HUDEP-2 (cell line): ENCODE measurements at regions not wholly inside any gene's neighbourhood (a gene's known extent, or its start where the extent isn't known, plus 50 kb on each side); places are given as distances from the start of the nearest gene placed in this dataset.

Source experiments
- DNase-seq, 76 experiments: peaks; one replicate each; lab custom pipeline; 2025; ENCODE audit not compliant: unreplicated experiment in 76 of 76; lab: John Stamatoyannopoulos, UW

DNA sequence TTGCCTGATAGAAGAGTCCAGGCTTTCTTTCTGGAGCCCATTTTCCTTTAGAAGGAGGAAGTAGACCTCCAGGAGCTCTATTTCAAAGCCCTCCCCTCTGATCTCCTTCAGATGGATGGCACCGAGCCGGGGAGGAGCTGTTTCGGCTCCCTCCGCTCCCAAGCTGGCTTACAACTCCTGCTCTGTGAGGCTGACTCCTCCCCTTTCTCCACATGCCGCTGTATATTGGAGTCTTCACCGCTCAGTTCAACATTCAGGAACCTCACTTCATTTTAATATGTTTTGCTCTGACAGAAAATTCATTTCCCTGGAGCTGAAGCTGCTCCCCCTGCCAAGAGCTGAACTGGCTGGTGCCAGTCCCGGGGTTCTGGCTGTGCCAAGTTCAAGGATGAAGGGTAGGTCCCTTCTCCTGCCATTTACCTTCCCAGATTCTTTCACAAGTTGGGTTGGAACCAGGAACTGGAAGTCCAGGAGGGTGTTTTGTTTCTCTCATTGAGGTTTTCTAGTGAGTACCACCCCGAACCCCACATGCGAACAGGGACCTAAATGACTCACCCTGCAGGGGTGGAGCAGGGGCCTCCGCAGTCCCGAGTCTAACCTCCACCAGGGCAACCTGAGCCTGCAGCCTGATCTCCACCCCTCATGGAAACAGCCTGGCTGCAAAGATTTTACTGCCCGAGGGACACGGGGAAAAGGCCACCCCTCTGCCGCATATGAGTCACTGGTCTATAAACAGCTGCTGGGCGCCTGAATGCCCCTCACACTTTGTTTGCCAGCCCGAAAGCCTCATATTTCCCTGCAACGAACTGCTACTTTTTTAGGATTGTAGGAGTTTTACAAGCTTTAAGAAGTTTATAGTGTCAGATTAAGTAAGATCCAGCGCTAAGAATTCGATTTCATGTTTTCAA is 68.6 kb upstream of the FOXA2 start:
- no peak for DNase-seq

DNA sequence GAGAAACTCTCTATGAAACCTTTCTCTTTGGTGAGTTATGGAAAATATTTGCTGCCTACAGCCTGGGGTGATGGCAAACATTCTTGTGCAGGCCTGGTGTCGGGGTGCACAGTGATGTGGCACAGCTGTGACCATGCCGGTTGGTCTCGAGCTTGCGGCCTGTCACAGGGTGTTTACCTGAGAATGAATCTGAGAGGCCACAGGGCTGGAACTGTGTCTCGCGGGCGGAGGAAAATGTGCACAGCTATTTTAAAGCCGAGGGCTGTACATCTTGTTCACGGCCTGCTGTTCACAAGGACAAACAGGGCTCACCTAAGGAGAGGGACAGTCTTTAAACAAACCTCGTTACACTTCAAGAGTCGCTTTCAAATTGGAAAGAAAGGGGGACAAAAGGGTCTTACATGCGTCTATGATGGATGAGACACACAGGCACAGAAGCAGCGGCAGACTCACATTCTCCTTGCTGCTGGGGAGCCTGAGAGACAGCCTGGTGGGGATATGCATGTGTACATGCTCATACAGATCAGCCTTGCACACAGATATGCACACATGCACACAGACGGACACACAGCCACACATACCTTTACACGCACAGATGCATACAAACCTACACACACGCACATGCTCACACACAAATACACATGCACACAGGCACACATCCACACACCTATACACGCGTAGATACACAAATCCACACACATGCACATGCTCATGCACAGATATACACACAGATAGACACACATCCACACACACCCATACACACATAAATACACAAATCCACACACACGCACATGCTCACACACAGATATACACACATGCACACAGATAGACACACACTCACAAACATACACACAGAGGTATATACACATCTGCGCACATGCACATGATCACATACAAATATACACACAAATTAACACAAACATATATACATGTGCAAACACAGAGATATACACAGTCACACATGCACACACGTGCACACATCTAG is 69.6 kb upstream of the FOXA2 start:
- DNase-seq = no peak

DNA sequence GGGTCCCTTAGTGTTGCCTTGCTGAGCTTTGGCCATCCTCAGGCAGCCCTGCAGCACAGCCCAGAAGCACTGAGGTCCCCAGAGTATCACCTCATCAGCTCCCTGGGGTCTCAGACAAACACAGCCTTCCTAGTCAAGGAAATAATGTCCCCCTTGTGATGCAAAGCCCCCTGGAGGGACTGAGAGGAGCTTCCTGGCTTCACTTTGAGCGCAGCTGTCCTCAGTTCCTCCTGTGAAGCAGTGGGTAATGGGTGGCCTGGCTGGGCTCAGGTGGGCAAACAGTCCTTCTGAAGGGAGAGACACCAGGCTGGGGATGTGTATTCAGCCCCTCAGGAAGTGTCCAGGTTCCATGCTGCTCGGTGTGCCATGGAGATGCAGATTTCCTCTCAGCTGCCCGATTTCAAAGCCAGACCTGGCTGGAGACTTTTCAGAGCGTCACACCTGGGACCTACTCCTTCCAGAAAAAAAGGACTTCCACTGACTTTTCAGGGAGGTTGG is 79.2 kb upstream of the FOXA2 start:
- no peak for DNase-seq

DNA sequence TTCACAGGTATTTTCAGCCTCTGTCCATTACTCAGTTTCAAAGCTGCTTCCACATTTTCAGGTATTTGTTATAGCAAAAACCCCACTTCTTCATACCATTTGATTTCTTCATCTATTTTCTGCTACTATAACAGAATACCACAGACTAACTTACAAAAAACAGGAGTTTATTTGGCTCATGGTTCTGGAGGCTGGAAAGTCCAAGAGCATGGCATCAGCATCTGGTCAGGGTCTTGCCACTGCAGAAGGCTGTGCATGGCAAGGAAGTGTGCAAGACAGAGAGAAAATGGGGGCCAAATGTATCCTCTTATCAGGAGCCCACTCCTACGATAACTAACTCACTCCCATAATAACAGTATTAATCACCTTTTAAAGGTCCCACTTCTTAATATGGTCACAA is 82.8 kb upstream of the FOXA2 start:
- no peak for DNase-seq

DNA sequence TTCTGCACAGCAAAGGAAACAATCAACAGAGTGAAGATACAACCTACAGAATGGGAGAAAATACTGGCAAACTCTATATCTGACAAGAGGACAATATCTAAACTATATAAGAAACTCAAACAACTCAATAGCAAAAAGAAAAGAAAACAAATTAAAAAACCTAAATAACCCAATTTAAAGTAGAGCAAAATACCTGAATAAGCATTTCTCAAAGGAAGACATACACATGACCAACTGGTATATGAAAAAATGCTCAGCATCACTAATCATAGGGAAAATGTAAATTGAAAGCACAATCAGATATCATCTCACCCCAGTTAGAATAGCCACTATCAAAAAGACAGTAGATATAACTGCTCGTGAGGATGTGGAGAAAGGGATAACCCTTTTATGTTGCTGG is 87.8 kb upstream of the FOXA2 start:
- DNase-seq = no peak

DNA sequence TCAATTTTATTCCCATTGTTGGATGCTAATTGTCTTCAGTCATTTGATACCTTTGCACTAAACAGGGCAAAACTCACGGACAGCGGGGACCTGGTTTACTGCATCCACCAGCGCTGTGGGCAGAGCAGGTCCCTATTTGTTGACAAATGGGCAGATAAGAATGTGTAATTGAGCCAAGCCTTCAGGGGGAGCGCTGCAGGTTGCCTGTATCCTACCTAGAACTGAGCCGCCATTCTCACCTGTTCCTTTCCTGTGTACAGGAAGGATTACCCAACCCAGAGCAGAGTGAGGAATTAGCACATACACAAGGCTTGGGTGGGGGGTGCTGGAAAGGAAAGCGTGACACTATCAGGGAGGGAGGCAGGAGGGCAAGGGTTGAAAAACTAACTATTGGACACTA is 89.1 kb upstream of the FOXA2 start:
- no peak for DNase-seq

DNA sequence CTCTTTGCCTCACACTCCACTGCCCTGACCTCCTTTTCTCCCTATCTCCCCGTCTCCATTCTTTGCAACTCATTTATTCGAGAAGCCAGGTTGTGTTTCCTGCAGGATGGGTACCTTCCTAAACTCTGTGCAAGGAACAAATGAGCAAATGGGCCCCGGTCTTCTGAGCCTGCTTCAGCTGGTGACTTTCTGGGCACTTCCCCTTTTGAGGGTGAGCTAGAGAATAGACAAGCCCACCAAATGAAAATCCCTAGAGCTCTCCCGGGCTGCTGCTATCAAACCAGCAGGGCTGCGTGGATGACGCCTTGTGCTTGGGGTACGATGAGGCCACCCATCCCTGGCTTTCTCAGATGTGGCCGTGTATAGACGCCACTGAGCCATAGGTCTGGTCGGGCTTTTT is 91.0 kb upstream of the FOXA2 start:
- no peak for DNase-seq

DNA sequence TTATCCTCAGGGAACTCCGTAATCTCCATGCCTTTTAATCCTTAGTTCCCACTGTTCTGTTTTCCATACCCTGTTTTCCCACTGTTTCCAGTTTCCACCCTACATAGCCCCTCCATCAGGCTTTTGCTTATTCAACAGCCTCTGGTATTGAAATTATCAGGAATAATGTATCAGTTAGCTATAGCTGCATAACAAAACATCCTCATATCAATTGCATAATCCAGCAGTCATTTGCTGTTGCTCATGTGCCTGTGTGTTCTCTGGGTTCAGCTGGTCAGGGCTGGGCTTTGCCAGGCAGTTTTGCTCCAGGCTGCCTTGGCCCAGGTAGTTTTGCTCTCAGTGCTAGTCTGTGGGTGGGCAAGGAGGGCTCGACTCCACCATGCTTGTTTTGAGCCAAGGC is 94.3 kb upstream of the FOXA2 start:
- no peak for DNase-seq

DNA sequence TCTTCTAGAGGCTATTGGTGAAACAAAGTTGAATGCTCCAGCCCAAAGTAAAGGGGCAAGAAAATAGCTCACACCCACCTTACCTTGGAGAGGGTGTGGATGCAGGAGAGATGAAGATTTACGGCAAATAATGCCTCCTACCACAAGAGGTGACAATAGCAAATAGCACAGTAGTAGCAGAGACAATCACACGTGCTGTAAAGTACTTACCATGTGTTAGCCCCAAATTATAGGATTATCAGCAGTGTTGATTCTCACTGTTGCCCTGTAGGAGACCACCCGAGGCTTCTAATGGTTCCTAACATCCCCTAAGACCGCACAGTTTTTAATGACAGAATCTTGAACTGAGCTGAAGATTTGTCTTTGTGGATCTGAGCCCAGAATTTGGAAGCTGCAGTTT is 94.8 kb upstream of the FOXA2 start:
- no peak for DNase-seq

DNA sequence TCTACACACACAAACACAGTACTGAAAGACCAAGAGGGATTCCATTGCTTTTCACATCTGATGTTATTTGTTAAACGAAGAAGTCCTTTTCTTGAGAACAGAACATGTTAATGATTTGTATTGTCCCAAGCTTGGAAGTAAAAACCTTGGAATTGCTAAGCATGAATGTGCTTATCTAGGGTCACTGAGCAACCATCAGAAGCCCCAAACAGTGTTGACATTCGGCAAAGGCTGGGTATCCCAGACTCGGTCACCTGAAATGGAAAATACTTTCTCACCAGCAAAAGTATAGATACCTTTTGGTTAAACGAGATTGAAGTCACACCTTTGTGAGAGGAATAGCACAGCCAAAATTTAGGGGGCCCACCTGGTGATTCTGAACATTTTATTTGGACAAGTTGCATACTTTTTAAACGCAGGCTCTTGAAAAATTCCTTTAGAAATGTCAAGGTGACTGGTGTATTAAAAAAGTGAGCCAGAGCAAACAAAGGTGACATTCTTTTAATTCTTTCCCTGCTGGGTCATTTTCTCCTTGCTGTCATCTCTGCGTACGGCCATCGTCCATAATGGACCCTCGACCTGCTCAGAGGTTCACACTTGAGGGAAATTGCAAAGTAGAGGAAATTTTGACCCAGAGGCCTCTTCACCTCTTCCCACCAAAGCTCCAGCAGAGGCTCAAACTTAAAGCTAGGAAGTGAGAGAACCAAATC is 95.8 kb upstream of the FOXA2 start:
- DNase-seq = no peak

DNA sequence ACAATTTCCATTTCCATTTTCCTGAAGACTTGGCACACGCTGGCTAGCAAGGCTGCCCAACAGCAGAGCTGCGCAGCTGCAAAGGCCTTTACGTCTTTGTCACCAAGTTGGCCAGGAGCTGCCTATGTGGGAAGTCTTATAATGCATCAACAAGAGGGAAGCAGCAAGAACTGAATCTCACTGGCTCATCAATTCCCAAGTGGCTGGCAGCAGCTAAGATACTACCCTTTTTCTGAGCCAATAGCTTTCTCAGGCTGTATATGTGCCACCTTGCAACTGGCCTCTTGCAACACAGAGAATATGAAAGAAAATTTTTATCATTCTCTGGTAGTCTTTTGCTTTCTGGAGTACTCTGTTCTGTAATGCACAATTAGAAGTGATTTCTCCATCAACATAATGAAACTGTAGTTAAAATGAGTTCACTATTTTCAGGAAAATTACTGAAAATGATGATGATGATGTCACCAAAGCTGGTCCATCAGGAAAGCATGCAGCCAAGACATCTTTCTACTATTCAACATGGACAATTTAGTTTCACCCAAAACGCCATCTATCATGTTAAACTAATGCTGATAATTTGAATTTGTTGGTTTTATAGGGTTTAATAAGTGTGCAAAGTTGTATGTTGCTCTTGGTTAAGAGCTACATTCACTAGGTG is 97.3 kb upstream of the FOXA2 start:
- no peak for DNase-seq

DNA sequence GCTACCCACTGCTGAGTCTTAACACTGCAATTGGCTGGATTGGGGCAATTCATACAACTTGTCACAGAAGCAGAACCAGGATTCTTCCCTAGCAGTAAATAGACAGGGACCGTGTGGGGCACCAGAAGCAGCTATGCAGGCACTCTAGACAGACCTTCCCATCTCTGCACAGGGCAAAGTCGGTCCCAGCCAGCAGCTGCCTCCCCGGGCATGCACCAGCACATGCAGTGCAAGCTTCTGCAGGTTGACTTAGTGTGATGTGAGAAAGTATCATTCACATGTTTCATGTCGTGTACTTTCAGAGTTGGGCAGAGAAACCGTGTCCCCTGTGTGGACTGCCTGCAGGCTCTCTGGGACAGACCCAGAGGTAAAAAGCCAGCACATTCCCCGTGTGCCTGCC is 98.0 kb upstream of the FOXA2 start:
- no peak for DNase-seq

DNA sequence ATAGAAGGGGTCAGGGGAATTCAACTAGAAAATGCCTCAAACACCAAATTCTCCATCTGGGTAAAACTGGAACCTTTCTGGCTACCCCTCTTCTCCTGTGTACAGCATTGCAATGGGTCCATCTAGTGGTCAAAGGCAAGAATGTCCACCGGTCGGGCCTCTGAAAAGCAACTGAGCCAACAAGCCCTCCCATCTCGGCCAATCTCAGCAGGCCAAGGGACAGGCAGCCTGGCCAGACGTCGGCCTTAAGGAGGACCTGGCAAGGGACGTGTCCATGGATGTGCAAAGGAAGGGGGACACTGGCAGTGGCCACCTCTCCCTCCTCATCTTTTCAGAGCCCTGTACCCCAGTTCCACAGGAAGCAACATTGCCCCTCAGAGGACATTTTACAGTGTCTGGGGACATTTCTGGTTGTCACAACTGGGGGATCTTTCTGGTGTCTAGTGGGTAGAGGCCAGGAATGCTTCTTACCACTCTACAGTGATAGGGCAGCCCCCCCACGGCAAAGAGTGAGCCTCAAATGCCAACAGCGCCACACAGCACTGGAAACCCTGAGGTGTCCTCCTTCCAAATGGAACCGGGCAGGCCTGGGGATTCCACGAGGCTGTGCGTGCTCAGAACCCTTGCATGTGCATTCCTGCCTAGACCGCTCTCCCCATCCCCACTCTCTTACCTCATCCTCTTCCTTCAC is 99.8 kb upstream of the FOXA2 start:
- DNase-seq = peak in 45 of 76 experiments; percentile 1 to 69 (median 25)

DNA sequence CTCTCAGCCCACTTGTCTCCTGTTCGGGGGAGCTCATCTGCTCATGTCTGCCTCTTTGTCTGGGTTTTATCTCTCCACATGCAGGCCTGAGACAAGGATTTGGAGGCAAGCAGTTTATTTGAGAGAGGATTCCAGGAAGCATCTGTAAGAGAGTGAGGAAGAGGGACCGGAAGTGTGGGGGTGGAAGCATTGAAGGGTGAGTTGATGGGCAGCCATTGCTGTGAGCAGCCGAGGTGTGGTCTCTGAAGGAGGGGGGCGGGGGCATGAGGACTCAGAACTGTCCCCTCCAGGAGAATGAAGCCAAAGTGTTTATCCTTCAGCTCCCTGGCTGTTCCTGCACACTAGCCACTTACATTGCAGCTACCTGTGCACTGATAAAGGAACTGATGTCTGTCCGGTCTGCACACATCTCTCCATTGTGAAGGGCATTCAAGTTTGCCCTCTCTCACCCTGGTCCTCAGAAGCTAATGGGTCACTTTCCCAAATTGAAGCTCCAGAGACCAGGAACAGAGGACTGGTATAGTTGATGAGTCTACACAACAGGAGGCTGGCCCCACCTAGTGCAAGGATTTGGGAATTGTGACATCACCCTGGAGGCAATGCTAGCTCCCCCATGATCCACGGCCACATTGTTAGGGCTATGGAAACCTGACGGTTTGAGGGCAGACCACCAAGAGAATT is 100.5 kb upstream of the FOXA2 start:
- no peak for DNase-seq

DNA sequence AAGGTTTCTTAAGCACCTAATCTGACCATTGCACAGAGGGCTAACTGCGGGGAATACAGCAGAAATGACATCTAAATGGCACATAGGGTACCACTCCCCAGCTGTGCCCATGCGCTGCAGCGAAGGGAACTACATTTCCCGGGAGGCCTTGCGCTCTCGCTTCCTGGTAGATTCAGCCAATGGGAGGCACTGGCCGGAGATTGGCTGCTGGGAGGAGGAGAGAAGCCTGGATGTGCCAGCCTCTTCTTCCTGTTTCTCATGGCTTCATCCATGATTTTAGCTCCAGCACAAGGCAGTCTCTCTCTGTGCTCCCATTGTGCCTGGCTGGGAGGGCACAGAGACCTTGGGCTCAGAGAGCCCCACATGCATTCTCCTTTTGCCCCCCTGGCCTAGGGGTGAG is 101.7 kb upstream of the FOXA2 start:
- DNase-seq = peak in 4 of 76 experiments; percentile 1 to 22 (median 3)

DNA sequence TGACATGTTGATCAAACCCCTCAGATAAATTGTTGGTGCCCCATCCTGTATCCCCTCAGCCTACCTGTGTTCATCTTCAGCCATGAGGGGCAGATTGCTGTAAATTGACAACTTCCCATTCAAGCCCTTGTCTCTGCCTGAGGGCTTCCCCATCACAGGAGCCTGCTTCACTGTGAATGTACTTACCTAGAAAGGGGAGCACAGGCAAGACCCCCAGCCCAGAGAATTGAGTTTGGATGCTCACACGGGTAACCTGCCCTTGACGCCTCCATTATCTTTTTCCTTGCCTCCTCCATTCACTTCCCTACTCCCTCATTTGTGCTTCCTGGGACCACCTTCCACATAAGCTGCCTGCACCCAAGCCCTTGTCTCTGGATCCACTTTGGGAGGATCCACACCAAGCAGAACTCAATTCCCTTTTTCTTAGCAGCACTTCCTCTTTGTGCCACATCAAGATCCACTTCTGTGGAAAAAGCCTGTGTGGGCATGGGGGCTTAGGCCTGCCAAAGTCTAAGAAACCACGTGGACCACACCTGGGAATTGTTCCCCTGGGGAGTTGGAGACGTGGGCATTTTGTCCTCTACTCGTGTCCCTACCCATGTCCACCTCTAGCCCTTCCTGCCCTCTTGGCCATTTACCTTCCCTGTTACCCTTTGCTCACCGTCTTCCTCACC is 103.4 kb upstream of the FOXA2 start:
- no peak for DNase-seq

DNA sequence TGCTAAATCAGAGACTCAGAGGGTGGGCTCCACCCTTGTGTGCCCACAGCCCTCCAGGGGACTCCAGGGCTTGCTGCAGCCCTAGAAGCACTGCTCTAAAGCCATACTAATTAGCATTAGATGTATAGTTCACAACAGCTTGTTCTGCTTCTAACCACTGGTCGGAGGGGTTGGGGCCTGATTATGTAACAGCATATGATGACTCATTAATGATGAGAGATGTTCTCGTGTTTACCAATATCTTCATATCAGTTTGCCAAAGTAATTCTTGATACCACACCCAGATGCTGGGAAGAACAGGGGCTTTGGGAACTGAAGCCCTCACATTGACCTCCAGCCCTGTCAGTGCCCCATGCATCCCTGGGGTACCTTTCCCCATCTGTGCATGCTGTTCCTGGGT is 104.1 kb upstream of the FOXA2 start:
- no peak for DNase-seq

DNA sequence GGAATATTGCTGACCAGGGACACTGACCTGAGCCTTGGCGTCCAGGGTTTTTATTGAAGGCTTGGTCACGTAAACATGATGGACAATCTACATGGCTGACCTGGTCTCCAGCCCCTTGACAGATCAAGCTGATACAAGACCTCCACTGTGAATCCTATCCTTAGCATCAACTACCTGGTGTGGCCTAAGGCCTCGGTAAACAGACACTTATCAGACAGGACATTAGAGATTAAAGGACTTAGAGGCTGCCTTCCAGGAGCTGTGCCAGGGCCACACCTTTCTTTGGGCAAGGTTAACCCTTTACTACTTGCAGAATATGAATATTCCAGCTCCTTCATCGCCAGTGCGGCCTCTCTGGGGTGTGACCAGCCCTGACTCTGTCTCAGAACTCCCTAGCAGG is 104.9 kb upstream of the FOXA2 start:
- no peak for DNase-seq

DNA sequence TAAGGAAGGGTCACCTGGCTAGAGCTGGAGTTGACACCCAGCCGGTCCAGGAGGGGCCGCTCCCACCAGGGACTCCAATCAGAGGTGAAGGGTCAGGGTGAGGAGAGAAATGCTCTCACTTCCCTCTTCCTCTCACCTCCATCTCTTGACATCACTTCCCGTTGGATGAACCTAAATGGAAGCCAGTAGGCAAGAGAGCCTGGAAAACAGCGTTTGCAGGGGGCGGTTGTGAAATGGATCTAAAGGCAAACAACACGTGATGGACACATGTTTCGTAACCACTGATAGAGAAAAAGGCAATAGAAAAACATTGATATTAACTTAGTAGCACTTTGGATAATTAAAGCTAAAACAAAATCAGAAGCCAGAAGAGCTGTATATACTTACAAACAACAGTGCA is 105.6 kb upstream of the FOXA2 start:
- DNase-seq = no peak
